IMR-90 (cell line): ENCODE measurements at regions not wholly inside any gene's neighbourhood (a gene's known extent, or its start where the extent isn't known, plus 50 kb on each side); places are given as distances from the start of the nearest gene placed in this dataset.

Experiments
- ATAC-seq: fragments of 200-7000 bp; cut with Tn5 transposase; 2 replicates; pipeline ENCODE4 v1.9.1; 2020; ENCODE audit warnings: low read depth, mild to moderate bottlenecking, moderate library complexity
- BruUV-seq: library from RNA; stranded (reverse); fragments of 400-500 nt; replicated peaks from 2 replicates; lab custom pipeline; 2021; lab: Mats Ljungman, UMichigan
- CTCF ChIA-PET: fragments of 300-600 bp; formaldehyde crosslinking; extraction: SDS; loops from one replicate; lab custom pipeline; 2021; ENCODE audit warnings: antibody characterized with exemption; lab: Yijun Ruan, JAX
- POLR2A ChIA-PET: fragments of 300-600 bp; sonication (Branson Sonifier 250); formaldehyde crosslinking; loops from one replicate; lab custom pipeline; 2022; ENCODE audit warnings: antibody characterized with exemption; ENCODE audit not compliant: unreplicated experiment; lab: Charles Lee
- DNase-seq: peaks from one replicate; pipeline ENCODE4 v3.0.0; 2013
- H2AFZ ChIP-seq: replicated peaks from 2 replicates; pipeline ENCODE3; 2013; ENCODE audit warnings: low read length, mild to moderate bottlenecking; ENCODE audit not compliant: poor library complexity
- H2AK5ac ChIP-seq: 2 replicates; pipeline ENCODE4 v1.6.1; 2013; ENCODE audit warnings: low read depth, low read length, inconsistent platforms
- H2AK9ac ChIP-seq: replicated peaks from 2 replicates; pipeline ENCODE3; 2013; ENCODE audit warnings: mild to moderate bottlenecking, low read depth, low read length, moderate library complexity; ENCODE audit not compliant: poor library complexity
- H2BK120ac ChIP-seq: 2 replicates; pipeline ENCODE4 v1.6.1; 2013; ENCODE audit warnings: low read depth, low read length, inconsistent platforms
- H2BK15ac ChIP-seq: 3 replicates; pipeline ENCODE4 v1.6.1; 2013; ENCODE audit warnings: low read depth, low read length, inconsistent platforms
- H2BK20ac ChIP-seq: 2 replicates; pipeline ENCODE4 v1.6.1; 2013; ENCODE audit warnings: low read depth, mild to moderate bottlenecking, inconsistent platforms, low read length, moderate library complexity
- H2BK5ac ChIP-seq: 2 replicates; pipeline ENCODE4 v1.6.1; 2013; ENCODE audit warnings: mild to moderate bottlenecking, low read depth, low read length, inconsistent platforms; ENCODE audit not compliant: poor library complexity, severe bottlenecking
- H3K14ac ChIP-seq: replicated peaks from 2 replicates; pipeline ENCODE4 v1.6.1; 2013; ENCODE audit warnings: low read depth, low read length, inconsistent platforms
- H3K18ac ChIP-seq: 2 replicates; pipeline ENCODE4 v1.6.1; 2013; ENCODE audit warnings: low read depth, low read length, control low read depth
- H3K23ac ChIP-seq: 2 replicates; pipeline ENCODE4 v1.6.1; 2013; ENCODE audit warnings: low read depth, low read length, inconsistent platforms
- H3K27ac ChIP-seq: 2 replicates; pipeline ENCODE4 v1.5.1; 2013; ENCODE audit warnings: mild to moderate bottlenecking, control low read depth, low read length; ENCODE audit not compliant: insufficient read depth
- H3K27me3 ChIP-seq: 2 replicates; pipeline ENCODE4 v1.6.1; 2013; ENCODE audit warnings: low read length; ENCODE audit not compliant: control insufficient read depth, insufficient read depth
- H3K36me3 ChIP-seq: 2 replicates; pipeline ENCODE4 v1.6.1; 2013; ENCODE audit warnings: low read length, mixed read lengths; ENCODE audit not compliant: control insufficient read depth, insufficient read depth
- H3K4ac ChIP-seq: 2 replicates; pipeline ENCODE4 v1.6.1; 2013; ENCODE audit warnings: low read depth, low read length, inconsistent platforms
- H3K4me1 ChIP-seq: 2 replicates; pipeline ENCODE4 v1.6.1; 2013; ENCODE audit warnings: low read length, mixed read lengths; ENCODE audit not compliant: control insufficient read depth, insufficient read depth
- H3K4me2 ChIP-seq: 2 replicates; pipeline ENCODE4 v1.6.1; 2013; ENCODE audit warnings: low read depth, mild to moderate bottlenecking, control low read depth, low read length, moderate library complexity
- H3K4me3 ChIP-seq: 2 replicates; pipeline ENCODE4 v1.5.1; 2013; ENCODE audit warnings: low read depth, mild to moderate bottlenecking, control low read depth, low read length, moderate library complexity; ENCODE audit not compliant: insufficient read depth
- H3K56ac ChIP-seq: 2 replicates; pipeline ENCODE4 v1.6.1; 2013; ENCODE audit warnings: low read length, inconsistent platforms; ENCODE audit not compliant: insufficient read depth; ENCODE audit errors: extremely low read depth
- H3K79me1 ChIP-seq, 2 experiments: 2 replicates each; pipeline ENCODE4 v1.6.1; 2013; ENCODE audit warnings: low read length in 2 of 2, inconsistent platforms in 1 of 2, low read depth in 1 of 2
- H3K9ac ChIP-seq: 2 replicates; pipeline ENCODE4 v1.6.1; 2013; ENCODE audit warnings: low read depth, low read length, control low read depth
- H3K9me1 ChIP-seq: 2 replicates; pipeline ENCODE4 v1.6.1; 2013; ENCODE audit warnings: low read length, inconsistent platforms; ENCODE audit not compliant: insufficient read depth
- H3K9me3 ChIP-seq: 2 replicates; pipeline ENCODE4 v1.6.1; 2013; ENCODE audit warnings: low read length; ENCODE audit not compliant: control insufficient read depth, insufficient read depth
- H4K20me1 ChIP-seq: 2 replicates; pipeline ENCODE4 v1.6.1; 2013; ENCODE audit warnings: low read length, inconsistent platforms; ENCODE audit not compliant: insufficient read depth
- H4K5ac ChIP-seq: 2 replicates; pipeline ENCODE4 v1.6.1; 2013; ENCODE audit warnings: mild to moderate bottlenecking, low read depth, low read length, control low read depth
- H4K8ac ChIP-seq, 2 experiments: 2 replicates each; pipeline ENCODE4 v1.6.1; 2013; ENCODE audit warnings: low read depth in 2 of 2, low read length in 2 of 2, control low read depth in 1 of 2, inconsistent platforms in 1 of 2
- H4K91ac ChIP-seq: 2 replicates; pipeline ENCODE4 v1.6.1; 2013; ENCODE audit warnings: low read depth, low read length, inconsistent platforms; ENCODE audit not compliant: insufficient read depth
- BHLHE40 ChIP-seq: fragments of 150-350 bp; IDR thresholded peaks from 2 replicates; pipeline ENCODE4 v1.6.1; 2016; ENCODE audit warnings: mild to moderate bottlenecking, low read depth, low read length
- CHD1 ChIP-seq: IDR thresholded peaks from 2 replicates; pipeline ENCODE4 v1.6.1; 2012; ENCODE audit warnings: low read depth, low read length, improper control_type of control experiment
- ELK1 ChIP-seq: fragments of 150-350 bp; IDR thresholded peaks from 2 replicates; pipeline ENCODE4 v1.6.1; 2016; ENCODE audit warnings: low read depth, mild to moderate bottlenecking, low read length, moderate library complexity, borderline replicate concordance
- FOS ChIP-seq: fragments of 150-350 bp; IDR thresholded peaks from 2 replicates; pipeline ENCODE4 v1.6.1; 2016; ENCODE audit warnings: low read depth, low read length
- MAZ ChIP-seq: IDR thresholded peaks from 2 replicates; pipeline ENCODE4 v1.6.1; 2012; ENCODE audit warnings: low read depth, mild to moderate bottlenecking, low read length, improper control_type of control experiment, moderate library complexity, borderline replicate concordance
- MXI1 ChIP-seq: IDR thresholded peaks from 2 replicates; pipeline ENCODE4 v1.6.1; 2012; ENCODE audit warnings: low read depth, mild to moderate bottlenecking, low read length, moderate library complexity, borderline replicate concordance
- NFE2L2 ChIP-seq: fragments of 150-350 bp; IDR thresholded peaks from 2 replicates; pipeline ENCODE4 v1.6.1; 2016; ENCODE audit warnings: low read depth, mild to moderate bottlenecking, low read length
- POLR2A ChIP-seq: IDR thresholded peaks from 2 replicates; pipeline ENCODE4 v1.6.1; 2012; ENCODE audit warnings: mild to moderate bottlenecking, low read depth, low read length
- RAD21 ChIP-seq: IDR thresholded peaks from 2 replicates; pipeline ENCODE4 v1.6.1; 2012; ENCODE audit warnings: low read length, improper control_type of control experiment
- RCOR1 ChIP-seq: IDR thresholded peaks from 2 replicates; pipeline ENCODE4 v1.6.1; 2012; ENCODE audit warnings: mild to moderate bottlenecking, low read length, improper control_type of control experiment; ENCODE audit not compliant: insufficient replicate concordance
- SMC3 ChIP-seq: fragments of 150-350 bp; IDR thresholded peaks from 2 replicates; pipeline ENCODE4 v1.6.1; 2016; ENCODE audit warnings: low read depth, mild to moderate bottlenecking, antibody characterized with exemption, low read length, moderate library complexity
- USF2 ChIP-seq: fragments of 150-350 bp; IDR thresholded peaks from 2 replicates; pipeline ENCODE4 v1.6.1; 2017; ENCODE audit warnings: mild to moderate bottlenecking, antibody characterized with exemption, low read length, low read depth
- WGBS, 2 experiments: methylation state at CpG; one replicate each; pipeline versions ENCODE4 v1.1.5 to v1.1.7; 2013; ENCODE audit warnings: missing lambda C conversion rate in 2 of 2; ENCODE audit not compliant: insufficient read length in 1 of 2; ENCODE audit errors: extremely low coverage in 2 of 2; 5-methylcytosine and 5-hydroxymethylcytosine counted together
- dilution Hi-C: fragments of 300-500 bp; cut with HindIII; formaldehyde crosslinking; loops from one replicate; pipeline ENCODE4 v1.14.3; 2018; ENCODE audit warnings: low sequenced_read_pairs; ENCODE audit not compliant: unreplicated experiment
- in situ Hi-C: fragments of 300-500 bp; cut with MboI; formaldehyde crosslinking; loops from 3 replicates; pipeline ENCODE4 v1.14.3; 2019; ENCODE audit warnings: low sequenced_read_pairs, inconsistent platforms, mixed read lengths
- intact Hi-C: fragments of 100-400 bp; cut with micrococcal nuclease; formaldehyde crosslinking; loops from 2 replicates; pipeline ENCODE4 v1.10.0; 2022
- TF ChIP-seq, protein P1 (sequence below): conservative IDR thresholded peaks from 2 replicates; pipeline ENCODE4 v1.5.1; 2012; ENCODE audit warnings: mild to moderate bottlenecking, low read depth, low read length, improper control_type of control experiment

DNA sequence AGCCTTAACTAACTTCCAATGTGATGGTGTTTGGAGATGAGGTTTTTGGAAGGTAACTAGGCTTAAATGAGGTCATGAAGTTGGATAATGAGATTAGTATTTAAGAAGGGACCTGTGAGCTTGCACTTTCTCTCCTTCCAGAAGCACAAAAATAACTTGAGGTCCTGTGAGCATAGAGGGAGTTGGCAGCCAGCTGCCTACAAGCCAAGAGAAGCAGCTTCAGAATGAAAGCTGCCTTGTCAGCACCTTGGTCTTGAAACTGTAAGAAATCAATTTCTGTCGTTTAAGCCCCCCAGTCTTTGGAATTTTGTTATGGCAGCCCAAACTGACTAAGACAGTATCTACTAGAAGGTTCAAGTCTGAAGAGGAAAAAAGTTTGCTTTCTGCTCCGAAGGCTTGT lies 280.2 kb upstream of the GALNTL6 start:
- dilution Hi-C loops: no loop called here
- no peak overlapping the region for H2BK15ac ChIP-seq
- H4K5ac ChIP-seq: no peak overlapping the region
- intact Hi-C loops: no loop called here
- H3K4me2 ChIP-seq: no peak overlapping the region
- no peak overlapping the region for H3K14ac ChIP-seq
- no peak overlapping the region for H3K18ac ChIP-seq
- H3K23ac ChIP-seq: no peak overlapping the region
- ChIA-PET POLR2A (no interaction called here), CTCF (no interaction called here)
- no peak overlapping the region for H3K56ac ChIP-seq
- no peaks in the 10 kb centered on the region for H3K4me1 ChIP-seq
- H3K27me3 ChIP-seq: no peaks in the 10 kb centered on the region
- WGBS, 2 experiments: no CpG with 5 or more reads among the region's 2 CpGs
- no TSS peak for BruUV-seq
- H2BK120ac ChIP-seq: no peak overlapping the region
- no peaks in the 10 kb centered on the region for H3K9me1 ChIP-seq
- no peak overlapping the region for H4K91ac ChIP-seq
- H3K9me3 ChIP-seq: 0 out of 2 replicates have a peak, but pooled peaks cover 2% of the 10 kb centered on the region
- H3K4me3 ChIP-seq: no peak overlapping the region
- no peak overlapping the region for H2AK9ac ChIP-seq
- no peaks in the 10 kb centered on the region for H3K79me1 ChIP-seq
- no peak overlapping the region for H2BK20ac ChIP-seq
- no peak overlapping the region for H2BK5ac ChIP-seq
- TF ChIP-seq RCOR1 (no peak), USF2 (no peak), SMC3 (no peak), FOS (no peak), ELK1 (no peak), BHLHE40 (no peak), RAD21 (no peak), MAZ (no peak), NFE2L2 (no peak), CHD1 (no peak), POLR2A (no peak), MXI1 (no peak)
- TF ChIP-seq, protein P1, sequence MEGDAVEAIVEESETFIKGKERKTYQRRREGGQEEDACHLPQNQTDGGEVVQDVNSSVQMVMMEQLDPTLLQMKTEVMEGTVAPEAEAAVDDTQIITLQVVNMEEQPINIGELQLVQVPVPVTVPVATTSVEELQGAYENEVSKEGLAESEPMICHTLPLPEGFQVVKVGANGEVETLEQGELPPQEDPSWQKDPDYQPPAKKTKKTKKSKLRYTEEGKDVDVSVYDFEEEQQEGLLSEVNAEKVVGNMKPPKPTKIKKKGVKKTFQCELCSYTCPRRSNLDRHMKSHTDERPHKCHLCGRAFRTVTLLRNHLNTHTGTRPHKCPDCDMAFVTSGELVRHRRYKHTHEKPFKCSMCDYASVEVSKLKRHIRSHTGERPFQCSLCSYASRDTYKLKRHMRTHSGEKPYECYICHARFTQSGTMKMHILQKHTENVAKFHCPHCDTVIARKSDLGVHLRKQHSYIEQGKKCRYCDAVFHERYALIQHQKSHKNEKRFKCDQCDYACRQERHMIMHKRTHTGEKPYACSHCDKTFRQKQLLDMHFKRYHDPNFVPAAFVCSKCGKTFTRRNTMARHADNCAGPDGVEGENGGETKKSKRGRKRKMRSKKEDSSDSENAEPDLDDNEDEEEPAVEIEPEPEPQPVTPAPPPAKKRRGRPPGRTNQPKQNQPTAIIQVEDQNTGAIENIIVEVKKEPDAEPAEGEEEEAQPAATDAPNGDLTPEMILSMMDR: no peak
- H2AFZ ChIP-seq: no peak overlapping the region
- in situ Hi-C loops: no loop called here
- no peak overlapping the region for H3K4ac ChIP-seq
- H4K8ac ChIP-seq: no peak overlapping the region
- DNase-seq (no peak), ATAC-seq (no peak)
- no peaks in the 10 kb centered on the region for H3K36me3 ChIP-seq
- no peak overlapping the region for H3K9ac ChIP-seq
- H4K20me1 ChIP-seq: no peaks in the 10 kb centered on the region
- no peak overlapping the region for H2AK5ac ChIP-seq
- H3K27ac ChIP-seq: no peak overlapping the region
